SIG-M5 treated with dmso at 0.1 percent for 504 hours (cell line): ENCODE measurements at regions not wholly inside any gene's neighbourhood (a gene's known extent, or its start where the extent isn't known, plus 50 kb on each side); places are given as distances from the start of the nearest gene placed in this dataset.
"Not testable (repeated sequence)": the region's sequence is repeated elsewhere in the genome, so short reads cannot be mapped to it uniquely, and the experiment has no call there.

Source experiments
- DNase-seq: peaks from one replicate; lab custom pipeline; 2025; ENCODE audit not compliant: unreplicated experiment; lab: John Stamatoyannopoulos, UW

DNA sequence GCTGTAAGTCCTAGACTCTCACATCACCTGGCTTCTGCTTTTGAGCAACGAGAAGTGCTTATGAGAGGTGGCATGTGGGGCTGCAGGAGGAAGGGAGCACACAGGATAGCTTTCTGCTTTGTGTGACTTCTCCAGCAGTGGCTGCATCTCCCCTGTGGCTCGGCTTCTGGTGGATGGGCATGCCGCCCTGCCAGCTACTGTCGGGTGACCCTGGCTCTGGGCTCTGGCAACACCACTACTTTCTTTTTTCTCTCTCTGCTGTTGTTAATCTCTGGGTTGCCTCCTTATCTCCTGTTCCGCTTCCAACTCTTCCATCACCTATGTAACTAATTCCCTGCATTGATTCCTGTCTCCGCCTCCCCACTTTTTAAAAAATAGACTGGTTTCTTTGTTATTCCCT, 209.1 kb upstream of the DAAM1 start:
- DNase-seq: no peak

DNA sequence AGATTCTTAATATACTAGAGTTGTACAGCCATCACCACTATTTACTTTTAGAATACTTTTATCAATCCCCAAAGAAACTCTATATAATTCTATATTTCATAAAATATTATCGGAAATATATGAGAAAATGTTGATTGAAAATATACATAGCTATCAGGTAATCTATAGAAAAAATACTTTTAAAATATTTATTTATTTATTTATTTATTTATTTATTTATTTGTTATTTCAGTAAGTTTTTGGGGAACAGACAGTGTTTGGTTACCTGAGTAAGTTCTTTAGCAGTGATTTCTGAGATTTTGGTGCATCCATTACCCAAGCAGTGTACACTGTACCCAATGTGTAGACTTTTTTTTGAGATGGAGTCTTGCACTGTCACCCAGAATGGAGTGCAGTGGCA, 206.6 kb upstream of the DAAM1 start:
- no peak for DNase-seq

DNA sequence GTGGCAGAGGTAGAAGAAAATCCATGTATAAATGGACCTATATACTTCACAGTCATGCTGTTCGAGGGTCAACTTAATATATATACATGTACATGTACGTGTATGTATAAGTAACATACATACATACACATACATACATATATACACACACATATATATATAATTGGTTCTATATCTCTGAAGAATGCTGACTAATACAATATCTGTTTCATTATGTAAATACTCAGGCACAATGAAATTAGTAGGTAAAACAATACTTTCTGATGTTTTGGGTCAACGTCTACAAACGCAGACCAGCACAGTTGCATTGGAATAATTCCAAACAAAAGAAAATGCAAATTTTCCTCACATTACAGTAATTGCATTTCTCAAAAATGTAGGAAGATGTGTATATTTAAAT, 202.7 kb upstream of the DAAM1 start:
- DNase-seq: no peak

DNA sequence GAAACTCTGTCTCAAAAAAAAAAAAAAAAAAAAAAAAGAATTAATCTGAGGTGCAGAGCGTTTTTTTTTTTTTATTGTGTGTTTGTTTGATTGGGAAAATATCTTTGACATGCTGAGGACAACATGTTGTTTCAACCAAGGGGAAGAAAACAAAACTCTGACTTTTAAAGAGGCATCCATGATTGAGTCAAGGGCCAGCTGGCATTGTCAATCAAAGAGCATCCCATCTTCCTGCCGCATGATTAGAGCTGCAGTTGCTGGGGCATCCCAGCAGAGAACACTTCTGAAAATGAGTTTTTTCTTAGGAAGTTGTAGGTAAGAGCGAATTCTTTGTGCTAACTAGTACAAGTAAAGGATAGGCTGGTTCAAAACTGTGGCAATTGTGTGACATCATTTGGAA, 200.9 kb upstream of the DAAM1 start:
- DNase-seq: no peak

DNA sequence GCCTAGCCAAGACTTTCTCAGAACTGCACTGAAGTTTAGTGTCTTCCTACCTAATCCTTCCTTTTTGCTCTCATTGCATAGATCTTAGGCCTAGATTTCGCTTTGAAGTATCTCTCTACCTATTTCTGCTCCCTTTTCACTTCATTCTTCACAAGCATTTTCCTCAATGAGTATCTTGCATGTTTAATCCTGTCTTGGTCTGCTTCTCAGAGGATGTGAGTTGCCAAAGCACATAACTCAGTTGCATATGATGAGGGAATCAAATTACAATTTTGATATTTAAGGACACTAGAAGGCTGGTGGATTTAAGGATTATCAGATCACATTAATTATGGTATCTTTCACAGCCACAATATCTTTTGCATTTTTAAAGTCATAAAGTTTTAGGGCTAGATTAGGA, 195.5 kb upstream of the DAAM1 start:
- no peak for DNase-seq

DNA sequence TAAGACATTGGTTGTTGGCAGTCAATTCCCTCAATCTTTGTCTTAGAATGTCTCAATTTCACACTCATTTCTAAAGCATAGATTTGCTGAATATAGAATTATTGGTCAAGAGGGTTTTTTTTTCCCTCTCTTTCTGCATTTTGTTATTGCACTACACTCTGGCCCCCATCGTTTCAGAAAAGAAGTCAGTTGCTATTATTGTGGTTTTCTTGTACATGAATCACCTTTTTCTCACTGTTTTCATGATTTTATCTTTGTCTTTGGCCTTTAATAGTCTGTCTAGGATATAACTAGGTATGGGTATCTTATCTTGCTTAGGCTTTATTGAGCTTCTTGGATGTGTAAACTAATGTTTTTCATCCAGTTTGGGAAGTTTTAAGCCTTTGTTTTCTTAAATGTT, 194.3 kb upstream of the DAAM1 start:
- no peak for DNase-seq

DNA sequence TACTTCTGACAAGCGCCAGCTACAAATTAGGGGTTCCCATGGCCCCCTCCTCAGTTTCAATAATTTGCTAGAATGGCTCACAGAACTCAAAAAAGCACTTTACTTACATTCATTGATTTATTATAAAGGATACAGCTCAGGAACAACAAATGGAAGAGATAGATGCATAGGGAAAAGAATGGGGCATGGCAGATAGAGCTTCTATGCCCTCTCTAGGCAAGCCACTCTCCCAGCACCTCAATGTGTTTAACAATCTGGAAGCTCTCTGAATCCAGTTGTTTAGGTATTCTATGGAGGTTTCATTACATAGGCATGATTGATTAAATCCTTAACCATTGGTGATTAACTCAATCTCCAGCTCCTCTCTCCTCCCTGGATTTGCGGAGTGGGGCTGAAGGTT, 184.5 kb upstream of the DAAM1 start:
- DNase-seq: no peak

DNA sequence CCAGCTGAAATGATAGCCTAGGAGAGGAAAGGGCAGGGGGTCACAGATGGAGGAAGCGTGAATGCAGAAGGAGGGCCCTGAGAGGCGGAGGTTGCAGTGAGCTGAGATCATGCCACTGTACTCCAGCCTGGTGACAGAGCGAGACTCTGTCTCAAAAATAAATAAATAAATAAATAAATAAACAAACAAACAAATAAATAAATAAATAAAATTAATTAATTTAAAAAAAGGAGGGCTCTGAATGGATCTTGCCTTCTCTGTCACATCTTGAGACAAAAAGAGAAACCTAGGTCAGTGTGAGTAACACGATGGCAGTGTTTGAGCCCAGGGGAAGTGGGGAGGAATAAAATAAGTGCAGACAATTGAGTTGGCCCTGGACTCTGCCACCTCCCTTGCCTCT, 182.3 kb upstream of the DAAM1 start:
- DNase-seq: not testable (repeated sequence)

DNA sequence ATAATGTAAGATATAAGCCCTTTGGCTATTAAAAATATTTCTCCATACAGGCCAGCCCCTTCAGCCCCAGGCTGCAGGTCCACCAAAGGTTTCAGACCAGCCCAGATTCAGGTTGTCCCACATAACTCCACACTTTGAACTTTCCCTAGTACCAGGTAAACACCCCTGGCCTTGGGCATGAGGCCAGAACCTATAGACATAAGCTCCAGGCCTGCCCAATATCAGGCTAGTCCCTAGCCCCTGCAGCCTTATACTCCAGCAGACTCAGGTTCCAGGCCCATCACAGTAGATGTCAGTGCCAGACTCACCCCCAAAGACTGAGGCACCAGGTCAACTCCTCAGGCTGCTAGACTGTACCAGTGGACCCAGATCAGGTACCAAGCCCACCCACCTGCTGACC, 178.5 kb upstream of the DAAM1 start:
- DNase-seq: no peak

DNA sequence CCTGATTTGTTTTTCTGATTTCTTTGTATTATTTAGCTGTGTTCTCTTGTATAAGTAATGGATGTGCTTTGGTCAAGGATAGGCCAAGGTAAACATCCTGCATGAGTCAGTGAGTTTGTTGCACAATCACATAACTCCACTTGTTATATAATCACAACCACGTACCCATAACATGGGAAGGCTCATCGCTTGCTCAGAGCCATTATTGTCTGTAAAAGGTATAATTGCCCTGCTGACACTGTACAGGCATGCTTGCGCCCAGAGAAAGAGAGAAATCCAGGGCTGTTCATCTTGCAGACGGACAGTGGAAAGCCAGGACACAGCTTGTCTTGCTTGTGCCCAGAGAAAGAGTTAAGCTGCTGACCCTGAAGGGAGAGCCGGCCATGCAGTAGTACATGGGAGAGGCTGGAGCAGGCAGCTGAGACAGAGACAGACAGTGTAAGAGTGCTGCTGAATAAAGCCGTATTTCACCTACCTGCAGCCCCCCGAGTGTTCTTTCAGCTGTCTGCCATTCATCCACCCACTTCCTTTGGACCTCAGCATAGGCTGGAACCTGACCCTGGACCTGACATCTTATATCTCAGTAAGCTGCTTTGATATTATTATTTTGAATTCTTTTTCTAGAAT, 174.7 kb upstream of the DAAM1 start:
- no peak for DNase-seq

DNA sequence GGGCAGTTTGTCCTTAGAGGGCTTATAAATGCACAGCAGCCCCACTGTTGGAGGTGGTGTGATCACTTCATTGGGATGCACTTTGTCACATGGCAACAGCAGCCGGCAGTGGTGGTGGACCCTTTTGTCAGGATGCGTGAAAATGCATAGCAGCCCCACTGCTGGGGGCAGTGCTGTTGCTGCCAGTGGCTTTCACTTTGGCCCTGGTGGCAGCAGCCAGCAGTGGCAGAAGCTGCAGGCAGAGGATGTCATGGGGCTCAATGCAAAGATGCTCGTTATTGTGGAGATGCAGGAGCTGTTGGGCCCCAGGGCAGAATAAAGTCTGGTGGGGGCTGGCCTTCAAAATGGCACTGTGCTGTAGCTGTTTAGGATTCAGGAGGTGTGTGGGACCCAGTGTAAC, 173.0 kb upstream of the DAAM1 start:
- DNase-seq: no peak

DNA sequence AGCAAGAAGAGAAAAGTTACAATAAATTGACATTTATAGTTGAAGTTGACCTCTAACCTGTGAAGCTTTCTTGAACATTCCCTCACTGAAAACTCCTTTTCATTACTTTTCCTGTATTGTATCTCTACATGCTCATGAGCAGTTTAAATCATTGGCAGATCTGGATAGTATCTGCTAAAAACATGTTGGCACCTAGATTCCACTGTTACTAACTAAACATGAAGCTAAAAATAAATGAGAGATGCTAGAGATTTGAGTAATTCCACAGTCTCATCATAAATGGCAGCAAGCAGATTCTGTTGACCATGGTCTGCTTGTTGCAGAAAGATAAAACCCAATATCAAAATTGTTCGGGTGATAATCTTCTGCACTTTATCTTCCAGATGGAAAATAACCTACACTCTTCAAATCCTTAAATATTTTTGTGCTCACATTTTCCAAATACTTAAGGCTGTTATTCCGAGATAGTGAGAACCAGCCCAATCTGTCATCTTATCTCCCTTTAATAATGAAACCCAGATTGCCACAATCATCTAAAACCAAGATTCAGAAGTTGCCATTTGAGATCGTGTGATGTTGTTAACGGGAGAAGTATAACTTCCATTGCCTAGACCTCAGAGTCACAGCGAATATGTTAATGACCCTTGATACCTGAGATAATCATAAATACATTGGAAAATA, 171.0 kb upstream of the DAAM1 start:
- DNase-seq: no peak

DNA sequence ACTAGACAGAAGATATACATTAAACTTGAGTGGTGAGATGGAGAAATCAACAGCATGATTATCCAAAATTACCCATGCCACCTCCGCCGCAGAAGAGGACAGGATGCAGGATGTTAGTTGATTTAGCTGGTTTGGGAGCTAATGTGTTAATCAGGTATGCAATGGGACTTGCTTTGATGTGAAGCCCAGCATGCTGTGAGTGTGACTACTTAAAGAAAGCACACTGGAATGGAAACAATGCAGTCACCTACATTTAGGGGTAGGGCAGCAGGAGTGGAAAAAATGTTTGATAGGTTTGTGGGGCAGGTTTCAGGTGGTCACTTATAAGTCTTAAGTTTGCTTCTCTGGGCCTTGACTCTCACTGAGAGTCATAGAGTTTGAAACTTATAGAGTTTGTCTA, 170.0 kb upstream of the DAAM1 start:
- DNase-seq: no peak

DNA sequence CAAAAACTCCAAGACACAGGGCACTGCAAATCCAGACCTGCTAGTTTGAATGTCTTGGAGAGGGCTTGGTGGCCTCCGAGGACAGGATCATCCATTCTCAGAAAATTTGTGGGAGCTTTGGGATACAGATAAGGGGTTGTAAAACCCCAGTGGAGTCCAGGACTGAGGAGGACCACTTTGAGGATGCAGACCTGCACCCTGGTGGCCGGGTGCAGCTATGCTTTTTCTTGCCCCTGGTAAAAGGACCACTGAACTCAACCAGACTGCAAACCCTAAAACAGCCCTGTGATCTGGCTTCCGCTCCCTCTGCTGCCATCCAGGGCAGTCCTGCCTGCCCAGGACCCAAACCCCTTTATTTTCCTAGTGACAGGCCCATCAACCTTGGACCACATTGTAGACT, 169.5 kb upstream of the DAAM1 start:
- DNase-seq: no peak

DNA sequence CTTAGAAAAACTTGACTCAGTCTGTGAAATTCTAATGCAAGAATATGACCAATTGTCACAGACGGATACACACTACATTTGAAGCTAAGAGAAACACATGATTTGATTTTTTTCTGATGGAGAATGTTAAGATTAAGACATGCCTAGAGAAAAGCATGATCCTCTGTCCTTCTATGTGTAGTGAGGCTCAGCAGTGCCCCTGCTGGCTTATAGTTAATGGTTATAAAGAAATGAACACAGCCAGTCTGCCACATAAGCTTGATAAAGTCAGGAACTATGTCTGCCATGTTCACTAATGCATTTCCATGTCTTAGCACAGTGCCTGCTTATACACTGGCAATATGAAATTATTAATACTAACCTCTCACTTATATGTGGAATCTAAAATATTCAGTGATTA, 168.1 kb upstream of the DAAM1 start:
- DNase-seq: peak; percentile 30

DNA sequence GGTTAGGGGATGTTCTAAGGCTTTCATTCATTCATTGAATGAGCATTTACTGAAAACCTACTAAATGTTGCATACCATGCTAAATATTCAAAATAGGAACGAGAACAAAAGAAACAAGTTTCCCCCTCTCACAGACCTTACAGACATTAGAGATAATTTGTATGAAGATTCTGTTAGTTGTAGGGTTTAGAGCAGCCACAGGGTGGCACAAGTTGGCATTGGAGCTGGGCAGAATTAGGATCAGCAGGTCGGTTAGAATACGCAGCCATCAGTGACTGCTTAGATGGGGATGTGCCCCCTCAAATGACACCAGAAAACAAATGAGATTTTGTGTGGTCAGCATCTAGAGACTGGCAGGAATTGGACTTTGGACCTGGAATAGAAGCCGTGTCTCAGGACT, 166.3 kb upstream of the DAAM1 start:
- DNase-seq: peak; percentile 19

DNA sequence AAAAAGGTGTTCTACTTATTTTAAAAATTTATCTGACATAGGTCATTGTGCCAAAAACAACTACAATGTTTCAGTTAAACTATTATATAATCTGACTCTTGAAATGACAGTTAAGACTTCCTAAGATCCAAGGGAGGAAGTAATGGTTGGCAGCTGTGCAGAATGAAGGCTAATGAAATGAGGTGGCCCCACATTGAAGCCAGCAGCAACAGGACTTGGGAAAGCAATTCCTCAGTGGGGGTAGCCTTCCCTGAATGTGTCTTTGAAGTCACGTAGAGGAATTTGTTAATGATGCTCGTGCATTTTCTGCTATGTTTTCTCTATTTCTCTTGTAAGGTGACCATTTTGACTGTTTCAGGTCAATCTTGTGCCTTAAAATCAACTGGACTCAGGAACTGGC, 162.4 kb upstream of the DAAM1 start:
- DNase-seq: no peak

DNA sequence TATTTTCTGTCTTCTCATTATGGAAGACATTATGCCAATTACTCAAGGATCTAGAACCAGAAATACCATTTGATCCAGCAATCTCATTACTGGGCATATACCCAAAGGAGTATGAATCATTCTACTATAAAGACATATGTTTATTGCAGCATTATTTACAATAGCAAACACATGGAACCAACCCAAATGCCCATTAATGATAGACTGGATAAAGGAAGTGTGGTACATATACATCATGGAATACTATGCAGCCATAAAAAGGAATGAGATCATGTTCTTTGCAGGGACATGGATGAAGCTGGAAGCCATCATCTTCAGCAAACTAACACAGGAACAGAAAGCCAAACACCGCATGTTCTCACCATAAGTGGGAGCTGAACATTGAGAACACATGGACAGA, 161.8 kb upstream of the DAAM1 start:
- not testable (repeated sequence) for DNase-seq

DNA sequence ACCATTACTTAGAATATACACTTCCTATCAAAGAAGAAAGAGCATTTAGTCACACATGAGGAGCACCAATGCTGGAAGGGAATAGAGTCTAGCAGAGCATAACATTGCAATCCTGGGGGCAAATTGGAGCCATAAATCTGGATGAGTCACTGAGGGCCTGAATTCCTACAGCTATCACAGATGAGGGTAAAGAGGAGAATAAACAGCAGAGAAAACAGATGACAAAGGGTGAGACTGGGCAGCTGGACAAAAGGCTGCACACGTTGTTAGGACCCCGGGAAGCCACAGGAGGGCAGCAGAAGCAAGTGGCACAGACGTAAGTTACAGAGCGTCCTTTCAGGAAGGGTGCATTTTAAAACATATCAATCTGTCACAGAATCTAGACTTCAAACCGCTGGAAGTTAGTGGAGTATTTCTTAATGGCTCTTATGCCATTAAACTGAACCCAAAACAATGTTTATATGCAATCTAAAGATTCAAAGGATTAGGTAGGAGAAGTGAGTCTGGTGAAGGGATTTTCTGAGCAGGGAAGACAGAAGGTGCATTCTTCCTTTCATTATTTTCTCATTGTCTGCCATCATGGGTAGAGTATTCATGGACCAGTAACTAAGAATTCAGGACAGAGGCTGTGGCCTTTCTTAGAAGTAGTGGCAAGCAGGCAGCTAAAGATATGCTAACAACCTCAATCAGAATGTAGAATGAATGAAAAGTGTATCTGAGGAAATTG, 159.8 kb upstream of the DAAM1 start:
- DNase-seq: peak; percentile 58

DNA sequence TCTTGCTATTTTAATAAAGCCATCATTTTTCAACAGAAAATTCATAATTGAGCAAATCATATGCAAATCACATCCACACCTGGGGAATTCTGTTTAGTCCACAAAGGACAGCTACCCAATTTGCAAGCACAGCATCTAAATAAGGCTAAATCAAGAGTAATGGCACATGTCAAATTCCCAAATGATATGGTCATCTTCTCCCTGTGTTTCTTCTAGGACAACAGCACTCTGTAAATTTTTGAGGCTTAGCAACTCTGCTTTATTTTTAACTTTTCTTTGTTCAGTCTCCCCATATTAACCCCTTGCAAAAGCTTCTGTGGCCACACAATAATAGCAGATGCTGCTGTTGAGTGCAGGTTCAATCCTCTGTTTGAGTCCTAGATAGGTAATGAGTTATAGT, 155.6 kb upstream of the DAAM1 start:
- no peak for DNase-seq

DNA sequence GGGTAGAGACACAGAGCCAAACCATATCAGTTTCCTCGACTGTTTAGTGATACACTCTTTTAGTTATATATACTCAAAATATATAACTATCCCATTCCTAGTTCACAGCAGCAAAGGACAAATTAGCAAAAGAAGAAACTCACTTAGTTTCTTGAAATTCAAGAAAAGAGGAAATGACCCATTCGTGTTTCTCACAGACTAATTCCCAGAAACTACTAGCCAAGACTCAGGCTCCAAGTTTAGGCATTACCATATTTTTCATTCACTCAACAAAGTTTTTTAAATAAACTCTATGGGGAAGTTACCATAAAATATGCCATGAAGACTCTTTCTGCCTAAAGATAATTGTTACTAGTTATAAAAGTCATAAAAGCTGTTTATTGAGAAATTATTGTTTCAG, 152.3 kb upstream of the DAAM1 start:
- DNase-seq: no peak

DNA sequence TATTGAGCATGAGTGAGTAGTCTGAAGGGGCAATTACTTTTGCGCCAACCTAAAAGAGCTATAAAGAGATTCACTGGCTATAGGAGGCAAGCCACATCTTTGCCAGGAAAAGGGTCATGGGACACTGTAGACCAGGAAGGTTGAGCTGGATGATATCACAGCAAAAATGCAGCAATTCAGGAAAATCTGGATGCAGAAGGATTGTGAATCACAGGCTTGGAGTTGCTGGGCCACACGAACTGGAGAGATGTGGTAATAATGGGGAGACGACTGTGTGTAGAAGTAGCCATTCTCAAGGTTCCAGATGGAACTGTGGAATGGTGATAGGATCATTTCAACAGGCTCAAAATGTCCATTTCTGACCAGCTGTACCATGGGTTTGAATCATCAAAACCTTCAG, 151.4 kb upstream of the DAAM1 start:
- no peak for DNase-seq

DNA sequence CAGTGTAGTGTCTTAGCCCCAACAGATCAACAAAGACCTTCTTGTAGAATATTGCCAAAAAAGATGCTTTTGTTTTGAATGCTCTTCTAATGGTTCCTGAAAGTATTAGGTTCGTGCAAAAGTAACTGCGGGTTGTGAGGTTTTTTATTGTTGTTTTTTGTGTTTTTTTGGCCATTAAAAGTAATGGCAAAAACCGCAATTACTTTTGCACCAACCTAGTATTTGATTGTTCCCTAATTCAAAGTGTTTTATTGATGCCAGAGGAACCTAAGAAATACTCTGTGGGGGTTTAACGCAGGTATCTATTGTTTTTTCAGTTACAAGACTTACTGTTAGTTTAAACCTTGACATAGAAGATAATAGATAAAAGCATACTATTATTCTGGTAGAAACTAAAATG, 150.8 kb upstream of the DAAM1 start:
- DNase-seq: no peak
